Gastrocnemius medialis (tissue), 4 donors: ENCODE measurements at regions not wholly inside any gene's neighbourhood (a gene's known extent, or its start where the extent isn't known, plus 50 kb on each side); places are given as distances from the start of the nearest gene placed in this dataset.

Source experiments
- ATAC-seq, 2 donors: fragments of 150-250 bp; one replicate each; pipeline ENCODE4 v1.9.1; 2016
- DNase-seq, 2 donors: peaks; one replicate each; pipeline ENCODE4 v3.0.0-alpha.2; 2019
- H3K27ac ChIP-seq, 4 donors: fragments of 200-600 bp; sonication (generic); 1 replicate in 1 of 4; 2 replicates in 3 of 4; pipeline ENCODE4 v1.5.1; 2016 to 2018; ENCODE audit warnings: mild to moderate bottlenecking in 2 of 4, moderate library complexity in 1 of 4
- H3K27me3 ChIP-seq, 3 donors: fragments of 200-600 bp; sonication (generic) in 2 of 3; 1 replicate in 1 of 3; 2 replicates in 2 of 3; pipeline versions ENCODE4 v1.5.1 to v1.6.0; 2016 to 2019; ENCODE audit warnings: mild to moderate bottlenecking in 1 of 3, moderate library complexity in 1 of 3
- H3K36me3 ChIP-seq, 2 donors: fragments of 200-600 bp; sonication (generic) in 1 of 2; one replicate each; pipeline ENCODE4 v1.5.1; 2017 to 2018
- H3K4me1 ChIP-seq, 2 donors: fragments of 200-600 bp; sonication (generic) in 1 of 2; one replicate each; pipeline ENCODE4 v1.5.1; 2016 to 2017; ENCODE audit warnings: mild to moderate bottlenecking in 2 of 2
- H3K4me3 ChIP-seq, 4 donors: fragments of 200-600 bp; sonication (generic) in 3 of 4; 1 replicate in 1 of 4; 2 replicates in 3 of 4; pipeline ENCODE4 v1.5.1; 2016 to 2019; ENCODE audit warnings: mild to moderate bottlenecking in 2 of 4
- H3K9me3 ChIP-seq, 3 donors: fragments of 200-600 bp; sonication (generic) in 2 of 3; 1 replicate in 1 of 3; 2 replicates in 2 of 3; pipeline ENCODE4 v1.5.1; 2016 to 2019
- POLR2A ChIP-seq, 2 donors: fragments of 450-650 bp; IDR thresholded peaks; one replicate each; pipeline ENCODE4 v1.6.1; 2017; ENCODE audit warnings: antibody characterized with exemption in 2 of 2, mild to moderate bottlenecking in 2 of 2, moderate library complexity in 2 of 2
- in situ Hi-C, 4 donors: fragments of 200-750 bp; cut with MboI; loops; one replicate each; pipeline versions ENCODE4 v1.15.0 to v1.8.0; 2017; ENCODE audit warnings: low sequenced_read_pairs in 4 of 4
- intact Hi-C: fragments of 100-400 bp; cut with DNase I; formaldehyde crosslinking; loops from one replicate; pipeline ENCODE4 v1.15.1; 2023; ENCODE audit warnings: low total_unique reads
- TF ChIP-seq, protein P1 (sequence below), 5 experiments: fragments of 450-650 bp in 3 of 5; fragments of 200-600 bp in 2 of 5; sonication (generic) in 2 of 5; IDR thresholded peaks in 4 of 5; conservative IDR thresholded peaks in 1 of 5; 1 replicate in 4 of 5; 2 replicates in 1 of 5; pipeline ENCODE4 v1.5.1; 2016 to 2019; ENCODE audit warnings: antibody characterized with exemption in 5 of 5, mild to moderate bottlenecking in 3 of 5, moderate library complexity in 3 of 5

DNA sequence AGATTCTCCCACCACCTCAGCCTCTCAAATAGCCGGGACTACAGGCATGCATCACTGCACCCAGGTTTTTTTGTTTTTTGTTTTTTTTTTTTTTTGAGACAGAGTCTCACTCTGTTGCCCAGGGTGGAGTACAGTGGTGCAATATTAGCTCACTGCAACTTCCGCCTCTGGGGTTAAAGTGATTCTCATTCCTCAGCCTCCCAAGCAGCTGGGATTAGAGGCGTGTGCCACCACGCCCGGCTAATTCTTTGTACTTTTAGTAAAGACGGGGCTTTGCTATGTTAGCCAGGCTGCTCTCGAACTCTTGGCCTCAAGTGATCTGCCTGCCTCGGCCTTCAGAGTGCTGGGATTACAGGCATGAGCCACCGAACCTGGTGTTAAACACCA is 107.5 kb upstream of the KIF5B start:
- Histone ChIP-seq H3K36me3 (no peaks in the 10 kb centered on the region), H3K27me3 (no peaks in the 10 kb centered on the region), H3K4me3 (no peak overlapping the region), H3K9me3 (no peaks in the 10 kb centered on the region), H3K27ac (no peak overlapping the region), H3K4me1 (no peaks in the 10 kb centered on the region)
- intact Hi-C loops (no loop called here), in situ Hi-C loops (no loop called here)
- TF ChIP-seq, protein P1, sequence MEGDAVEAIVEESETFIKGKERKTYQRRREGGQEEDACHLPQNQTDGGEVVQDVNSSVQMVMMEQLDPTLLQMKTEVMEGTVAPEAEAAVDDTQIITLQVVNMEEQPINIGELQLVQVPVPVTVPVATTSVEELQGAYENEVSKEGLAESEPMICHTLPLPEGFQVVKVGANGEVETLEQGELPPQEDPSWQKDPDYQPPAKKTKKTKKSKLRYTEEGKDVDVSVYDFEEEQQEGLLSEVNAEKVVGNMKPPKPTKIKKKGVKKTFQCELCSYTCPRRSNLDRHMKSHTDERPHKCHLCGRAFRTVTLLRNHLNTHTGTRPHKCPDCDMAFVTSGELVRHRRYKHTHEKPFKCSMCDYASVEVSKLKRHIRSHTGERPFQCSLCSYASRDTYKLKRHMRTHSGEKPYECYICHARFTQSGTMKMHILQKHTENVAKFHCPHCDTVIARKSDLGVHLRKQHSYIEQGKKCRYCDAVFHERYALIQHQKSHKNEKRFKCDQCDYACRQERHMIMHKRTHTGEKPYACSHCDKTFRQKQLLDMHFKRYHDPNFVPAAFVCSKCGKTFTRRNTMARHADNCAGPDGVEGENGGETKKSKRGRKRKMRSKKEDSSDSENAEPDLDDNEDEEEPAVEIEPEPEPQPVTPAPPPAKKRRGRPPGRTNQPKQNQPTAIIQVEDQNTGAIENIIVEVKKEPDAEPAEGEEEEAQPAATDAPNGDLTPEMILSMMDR (IDR thresholded peaks at IDR 0.05 in 4 of 5, conservative IDR thresholded peaks at IDR 0.05 in 1 of 5), result no peak
- TF ChIP-seq POLR2A (IDR thresholded peaks at IDR 0.05), result no peak
- ATAC-seq (no peak), DNase-seq (no peak)

DNA sequence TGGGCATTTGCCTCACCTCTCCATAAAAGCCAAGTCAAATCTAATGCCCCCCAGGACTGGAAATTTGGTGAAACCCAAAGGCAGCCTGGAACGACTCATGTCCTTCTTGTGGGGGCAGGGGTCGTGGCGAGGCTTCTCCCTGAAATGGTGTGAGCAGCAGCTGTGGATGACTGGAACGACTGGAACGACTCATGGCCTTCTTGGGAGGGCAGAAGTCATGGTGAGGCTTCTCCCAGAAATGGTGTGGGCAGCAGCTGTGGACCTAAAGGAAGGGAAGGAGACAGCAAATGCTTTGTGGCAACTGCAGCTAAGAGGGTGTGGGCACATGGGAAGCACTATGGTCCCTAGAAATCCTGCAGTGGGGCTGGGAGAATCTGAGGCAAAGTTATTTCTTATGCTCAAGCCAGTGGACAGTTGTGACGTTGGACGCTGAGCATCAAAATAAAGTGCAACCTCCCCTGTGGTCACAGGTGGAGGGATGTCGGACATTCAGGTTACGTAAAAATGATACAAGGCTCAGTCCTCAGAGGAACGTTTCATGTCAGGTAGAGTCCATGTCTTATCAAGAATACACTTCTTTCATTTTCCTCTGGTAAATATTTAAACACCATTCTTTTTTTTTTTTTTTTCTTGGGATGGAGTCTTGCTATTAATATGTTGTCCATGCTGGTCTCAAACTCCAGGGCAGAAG is 107.0 kb upstream of the KIF5B start:
- no peaks in the 10 kb centered on the region for H3K4me1 ChIP-seq
- DNase-seq (no peak), ATAC-seq (no peak)
- TF ChIP-seq POLR2A (IDR thresholded peaks at IDR 0.05), result no peak
- TF ChIP-seq, protein P1 (IDR thresholded peaks at IDR 0.05 in 4 of 5, conservative IDR thresholded peaks at IDR 0.05 in 1 of 5), result no peak
- no peaks in the 10 kb centered on the region for H3K9me3 ChIP-seq
- H3K27me3 ChIP-seq, result no peaks in the 10 kb centered on the region
- no peaks in the 10 kb centered on the region for H3K36me3 ChIP-seq
- no peak overlapping the region for H3K4me3 ChIP-seq
- H3K27ac ChIP-seq, result no peak overlapping the region
- in situ Hi-C loops, result no loop called here
- intact Hi-C loops, result no loop called here

DNA sequence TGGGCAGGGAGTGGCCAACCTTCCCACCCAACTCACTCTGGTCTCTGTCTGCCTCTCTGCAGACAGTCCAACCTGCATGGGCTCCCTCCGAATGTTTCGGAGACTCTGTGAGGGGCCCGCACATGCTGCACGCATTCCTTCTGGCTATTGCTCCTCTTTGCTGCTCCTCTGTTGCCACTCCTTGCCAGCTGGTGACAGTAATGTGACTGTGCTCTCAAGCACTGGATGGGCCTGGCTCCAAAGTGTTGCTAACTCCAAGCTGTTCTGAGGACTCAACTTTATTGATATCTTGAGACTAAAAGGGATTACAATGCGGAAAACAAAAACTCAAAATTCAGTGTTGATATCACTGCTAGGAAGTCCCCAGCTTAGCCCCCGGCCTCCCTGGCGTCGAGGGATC is 105.4 kb upstream of the KIF5B start:
- no peak for TF ChIP-seq POLR2A (IDR thresholded peaks at IDR 0.05)
- TF ChIP-seq, protein P1 (IDR thresholded peaks at IDR 0.05 in 4 of 5, conservative IDR thresholded peaks at IDR 0.05 in 1 of 5), result no peak
- intact Hi-C loops, result no loop called here
- no peak overlapping the region for H3K4me3 ChIP-seq
- no peaks in the 10 kb centered on the region for H3K27me3 ChIP-seq
- no peak overlapping the region for H3K27ac ChIP-seq
- H3K4me1 ChIP-seq, result no peaks in the 10 kb centered on the region
- in situ Hi-C loops, result no loop called here
- no peaks in the 10 kb centered on the region for H3K36me3 ChIP-seq
- DNase-seq (no peak), ATAC-seq (no peak)
- no peaks in the 10 kb centered on the region for H3K9me3 ChIP-seq

DNA sequence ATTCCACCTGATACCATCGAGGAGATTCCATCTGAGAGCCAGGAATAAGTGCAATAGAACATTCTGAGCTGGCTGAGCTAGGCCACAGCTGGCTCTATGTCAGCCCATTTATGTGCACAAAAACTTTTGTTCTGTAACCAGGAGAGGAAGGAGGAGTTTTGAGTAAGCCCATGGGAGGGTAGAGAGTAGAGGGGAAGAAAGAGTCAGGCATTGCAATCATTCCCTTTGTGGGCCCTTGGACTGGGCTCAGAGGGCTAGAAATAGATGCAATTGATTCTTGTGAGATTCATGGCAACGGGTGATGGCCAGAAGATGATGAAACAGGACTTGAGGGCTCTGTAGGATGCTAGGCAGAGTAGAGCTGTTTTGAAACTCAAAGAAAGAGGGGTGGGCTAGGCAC is 104.6 kb upstream of the KIF5B start:
- no peak overlapping the region for H3K4me3 ChIP-seq
- intact Hi-C loops, result no loop called here
- TF ChIP-seq POLR2A (IDR thresholded peaks at IDR 0.05), result no peak
- TF ChIP-seq, protein P1 (IDR thresholded peaks at IDR 0.05 in 4 of 5, conservative IDR thresholded peaks at IDR 0.05 in 1 of 5), result no peak
- no peaks in the 10 kb centered on the region for H3K27me3 ChIP-seq
- no peaks in the 10 kb centered on the region for H3K4me1 ChIP-seq
- H3K27ac ChIP-seq, result no peak overlapping the region
- H3K36me3 ChIP-seq, result no peaks in the 10 kb centered on the region
- DNase-seq, result no peak
- H3K9me3 ChIP-seq, result no peaks in the 10 kb centered on the region
- no peak for ATAC-seq
- in situ Hi-C loops, result no loop called here

DNA sequence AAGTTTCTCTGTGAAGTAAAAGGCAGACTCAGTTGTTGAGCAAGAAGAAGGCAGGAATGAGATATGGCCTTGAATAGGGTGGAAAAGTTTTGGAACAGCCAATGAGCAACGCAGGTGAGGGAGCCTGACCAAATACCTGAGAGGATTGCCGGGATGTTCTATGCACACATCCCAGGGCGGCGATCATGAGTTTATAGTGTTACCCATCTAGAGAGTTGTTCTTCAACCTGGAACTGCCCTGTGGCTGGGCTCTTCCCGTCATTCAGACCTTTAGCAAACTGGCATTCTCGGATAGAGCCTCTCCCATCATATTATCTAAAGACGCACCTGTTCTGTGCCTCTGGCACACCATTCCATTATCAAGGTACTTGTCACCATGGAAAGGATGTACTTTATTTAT is 103.0 kb upstream of the KIF5B start:
- Histone ChIP-seq H3K27me3 (no peaks in the 10 kb centered on the region), H3K27ac (no peak overlapping the region), H3K36me3 (no peaks in the 10 kb centered on the region), H3K9me3 (no peaks in the 10 kb centered on the region), H3K4me3 (no peak overlapping the region), H3K4me1 (no peaks in the 10 kb centered on the region)
- intact Hi-C loops, result no loop called here
- DNase-seq, result no peak
- no peak for TF ChIP-seq POLR2A (IDR thresholded peaks at IDR 0.05)
- TF ChIP-seq, protein P1 (IDR thresholded peaks at IDR 0.05 in 4 of 5, conservative IDR thresholded peaks at IDR 0.05 in 1 of 5), result no peak
- in situ Hi-C loops, result no loop called here
- ATAC-seq, result no peak
